ENCODE measurements at regions not wholly inside any gene's neighbourhood (a gene's known extent, or its start where the extent isn't known, plus 50 kb on each side); places are given as distances from the start of the nearest gene placed in this dataset.

DNA sequence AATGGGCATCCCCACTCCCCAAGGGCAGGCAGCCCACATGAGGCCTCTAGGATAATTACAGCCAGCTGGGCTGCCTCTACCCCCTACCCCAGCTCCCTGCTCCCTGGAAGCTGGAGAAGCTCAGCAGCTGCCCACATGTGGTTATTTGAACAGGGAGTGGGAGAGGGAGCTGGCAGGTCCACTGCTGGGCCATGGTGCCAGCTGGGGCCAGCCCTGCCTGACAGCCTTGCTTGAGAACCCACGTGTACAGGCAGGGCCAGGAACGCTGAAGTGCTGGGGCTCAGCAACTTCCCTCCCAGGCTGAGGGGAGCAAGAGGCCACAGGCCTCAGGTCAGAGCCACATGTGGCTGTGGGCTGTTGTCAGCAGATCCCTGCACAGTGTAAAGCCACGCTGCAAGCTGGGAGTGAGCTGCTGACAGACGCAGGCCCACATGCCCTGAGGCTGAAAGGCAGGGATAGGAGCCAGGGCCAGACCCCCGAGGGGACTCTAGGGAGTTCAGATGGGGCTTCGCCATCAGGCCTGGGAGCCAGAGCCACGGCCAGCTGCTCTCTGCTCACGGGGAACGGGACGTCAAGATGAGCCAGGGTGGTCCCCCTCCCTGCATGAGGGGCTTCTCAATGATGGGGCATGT lies 129.0 kb downstream of the SYF2 start:
- no peak for DNase-seq
- H3K36me3 ChIP-seq (replicated peaks; ENCODE audit: control insufficient read depth, insufficient read depth, low read length): no peaks in the 10 kb centered on the region
- H3K4me3 ChIP-seq (ENCODE audit: insufficient read depth, low read depth, low read length): no peak overlapping the region
- no peaks in the 10 kb centered on the region for H3K27me3 ChIP-seq (ENCODE audit: control insufficient read depth, insufficient read depth, low read length)

- Histone ChIP-seq H3K36me3 (replicated peaks; ENCODE audit: control insufficient read depth, insufficient read depth, low read length) (no peaks in the 10 kb centered on the region), H3K4me3 (ENCODE audit: insufficient read depth, low read depth, low read length) (no peak overlapping the region), H3K27me3 (ENCODE audit: control insufficient read depth, insufficient read depth, low read length) (no peaks in the 10 kb centered on the region)
- DNase-seq: no peak
Measured at GRCh38 chr1:25100151-25100833, 132.0 kb downstream of the SYF2 start.

- DNase-seq: no peak
- Histone ChIP-seq H3K27me3 (ENCODE audit: control insufficient read depth, insufficient read depth, low read length) (no peaks in the 10 kb centered on the region), H3K36me3 (replicated peaks; ENCODE audit: control insufficient read depth, insufficient read depth, low read length) (no peaks in the 10 kb centered on the region), H3K4me3 (ENCODE audit: insufficient read depth, low read depth, low read length) (no peak overlapping the region)
Measured at GRCh38 chr1:25099343-25099951, 132.9 kb downstream of the SYF2 start.

GRCh38 chr1:25098717-25099116 lies 133.6 kb downstream of the SYF2 start:
- no peak for DNase-seq
- Histone ChIP-seq H3K27me3 (ENCODE audit: control insufficient read depth, insufficient read depth, low read length) (no peaks in the 10 kb centered on the region), H3K4me3 (ENCODE audit: insufficient read depth, low read depth, low read length) (no peak overlapping the region), H3K36me3 (replicated peaks; ENCODE audit: control insufficient read depth, insufficient read depth, low read length) (no peaks in the 10 kb centered on the region)

DNA sequence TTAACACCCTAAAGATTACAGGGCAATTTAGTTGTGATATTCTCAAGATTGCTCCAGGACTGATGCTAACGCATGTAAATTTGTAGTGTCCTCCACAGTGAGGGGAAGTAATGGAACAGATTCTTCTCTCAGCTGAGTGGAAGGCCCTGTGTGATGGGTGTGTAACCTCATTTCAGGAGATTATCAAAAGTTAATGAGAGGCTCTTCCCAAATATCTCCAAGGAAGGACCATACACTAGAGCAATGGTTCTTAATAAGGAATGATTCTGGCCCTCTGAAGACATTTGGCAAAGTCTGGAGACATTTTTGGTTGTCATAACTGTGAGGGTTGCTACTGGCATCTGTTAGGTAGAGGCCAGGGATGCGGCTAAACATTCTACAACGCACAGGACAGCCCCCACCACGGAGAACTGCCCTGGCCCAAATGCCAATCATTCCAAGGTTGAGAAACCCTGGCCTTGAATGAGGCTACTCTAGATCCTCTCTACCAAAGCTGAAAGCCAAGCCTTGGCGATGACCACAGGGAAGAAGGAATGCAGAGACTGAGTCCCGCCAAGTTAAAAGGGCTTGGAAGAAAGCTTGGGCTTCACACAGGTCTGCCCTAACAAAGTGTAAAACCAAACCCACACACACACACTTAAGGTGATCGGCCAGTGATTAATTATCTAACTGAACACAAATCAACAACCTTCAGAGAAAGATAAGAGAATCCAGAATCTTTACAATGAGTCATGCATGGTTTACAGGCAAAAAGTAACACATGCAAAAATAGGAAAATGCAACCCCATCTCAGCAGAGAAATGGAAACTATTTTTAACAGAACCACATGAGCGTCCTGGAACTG lies 135.8 kb downstream of the SYF2 start:
- H3K4me3 ChIP-seq (ENCODE audit: insufficient read depth, low read depth, low read length): no peak overlapping the region
- H3K27me3 ChIP-seq (ENCODE audit: control insufficient read depth, insufficient read depth, low read length): no peaks in the 10 kb centered on the region
- no peak for DNase-seq
- no peaks in the 10 kb centered on the region for H3K36me3 ChIP-seq (replicated peaks; ENCODE audit: control insufficient read depth, insufficient read depth, low read length)

DNA sequence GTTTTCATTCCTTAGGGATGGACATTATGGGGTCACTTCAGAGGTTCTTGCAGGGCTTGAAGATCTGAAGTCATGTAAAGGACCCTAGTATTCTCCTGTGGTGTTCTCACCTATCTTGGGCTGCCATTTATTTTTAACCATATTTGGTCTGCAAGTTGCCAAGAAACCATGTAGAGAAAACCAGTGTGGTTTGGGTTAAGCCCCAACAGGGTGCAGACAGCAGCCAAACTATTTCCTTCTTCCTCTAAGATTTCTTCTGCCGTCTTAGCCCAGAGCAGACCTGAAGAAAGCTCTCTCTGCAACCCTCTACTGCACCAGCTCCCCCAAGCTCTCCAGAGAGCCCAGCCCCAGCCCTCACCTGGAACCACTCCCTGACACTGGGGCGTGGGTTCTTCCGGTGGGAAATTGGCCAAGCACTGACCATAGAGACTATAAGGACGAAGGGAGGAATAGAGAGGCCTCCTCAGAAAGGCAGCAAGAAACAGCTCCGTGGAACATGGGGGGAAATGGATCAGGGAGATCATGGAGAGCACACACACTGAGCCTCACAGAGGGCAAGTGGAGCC lies 136.6 kb downstream of the SYF2 start:
- H3K4me3 ChIP-seq (ENCODE audit: insufficient read depth, low read depth, low read length): no peak overlapping the region
- no peak for DNase-seq
- H3K36me3 ChIP-seq (replicated peaks; ENCODE audit: control insufficient read depth, insufficient read depth, low read length): no peaks in the 10 kb centered on the region
- H3K27me3 ChIP-seq (ENCODE audit: control insufficient read depth, insufficient read depth, low read length): no peaks in the 10 kb centered on the region

GRCh38 chr1:25094995-25095394 lies 137.3 kb downstream of the SYF2 start:
- DNase-seq: no peak
- Histone ChIP-seq H3K27me3 (ENCODE audit: control insufficient read depth, insufficient read depth, low read length) (no peaks in the 10 kb centered on the region), H3K36me3 (replicated peaks; ENCODE audit: control insufficient read depth, insufficient read depth, low read length) (no peaks in the 10 kb centered on the region), H3K4me3 (ENCODE audit: insufficient read depth, low read depth, low read length) (no peak overlapping the region)

- no peak for DNase-seq
- no peaks in the 10 kb centered on the region for H3K27me3 ChIP-seq (ENCODE audit: control insufficient read depth, insufficient read depth, low read length)
- H3K4me3 ChIP-seq (ENCODE audit: insufficient read depth, low read depth, low read length): no peak overlapping the region
- H3K36me3 ChIP-seq (replicated peaks; ENCODE audit: control insufficient read depth, insufficient read depth, low read length): no peaks in the 10 kb centered on the region
Measured at GRCh38 chr1:25094229-25094628, 138.1 kb downstream of the SYF2 start.

DNA sequence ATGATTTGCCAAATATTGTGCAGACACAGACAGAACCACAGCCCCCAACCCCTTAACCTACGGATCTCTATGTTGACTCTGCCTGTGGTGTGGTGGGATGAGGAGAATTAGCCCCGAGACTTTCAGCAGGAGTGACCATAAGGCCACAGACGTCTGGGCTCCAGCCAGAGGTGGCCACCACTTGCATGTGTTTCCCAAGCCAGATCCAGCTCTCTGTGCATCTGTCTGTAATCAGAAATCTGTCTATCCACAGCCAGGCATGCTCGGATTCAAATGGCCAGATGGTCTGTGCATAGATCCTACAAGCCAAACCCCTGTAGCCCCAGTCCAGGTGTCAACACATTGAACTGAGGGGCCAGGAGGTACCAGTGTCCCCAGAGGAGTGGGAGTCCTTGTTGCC lies 140.6 kb downstream of the SYF2 start:
- H3K4me3 ChIP-seq (ENCODE audit: insufficient read depth, low read depth, low read length): no peak overlapping the region
- no peaks in the 10 kb centered on the region for H3K36me3 ChIP-seq (replicated peaks; ENCODE audit: control insufficient read depth, insufficient read depth, low read length)
- no peaks in the 10 kb centered on the region; the same call in 1 of the 2 replicates for H3K27me3 ChIP-seq (ENCODE audit: control insufficient read depth, insufficient read depth, low read length)
- no peak for DNase-seq

GRCh38 chr1:25090707-25091422 lies 141.4 kb downstream of the SYF2 start:
- DNase-seq: no peak
- Histone ChIP-seq H3K36me3 (replicated peaks; ENCODE audit: control insufficient read depth, insufficient read depth, low read length) (no peaks in the 10 kb centered on the region), H3K4me3 (ENCODE audit: insufficient read depth, low read depth, low read length) (no peak overlapping the region), H3K27me3 (ENCODE audit: control insufficient read depth, insufficient read depth, low read length) (no peaks in the 10 kb centered on the region; the same call in 1 of the 2 replicates)

- Histone ChIP-seq H3K4me3 (ENCODE audit: insufficient read depth, low read depth, low read length) (no peak overlapping the region), H3K27me3 (ENCODE audit: control insufficient read depth, insufficient read depth, low read length) (no peaks in the 10 kb centered on the region; the same call in 1 of the 2 replicates), H3K36me3 (replicated peaks; ENCODE audit: control insufficient read depth, insufficient read depth, low read length) (no peaks in the 10 kb centered on the region)
- no peak for DNase-seq
Measured at GRCh38 chr1:25089772-25090171, 142.5 kb downstream of the SYF2 start.

DNA sequence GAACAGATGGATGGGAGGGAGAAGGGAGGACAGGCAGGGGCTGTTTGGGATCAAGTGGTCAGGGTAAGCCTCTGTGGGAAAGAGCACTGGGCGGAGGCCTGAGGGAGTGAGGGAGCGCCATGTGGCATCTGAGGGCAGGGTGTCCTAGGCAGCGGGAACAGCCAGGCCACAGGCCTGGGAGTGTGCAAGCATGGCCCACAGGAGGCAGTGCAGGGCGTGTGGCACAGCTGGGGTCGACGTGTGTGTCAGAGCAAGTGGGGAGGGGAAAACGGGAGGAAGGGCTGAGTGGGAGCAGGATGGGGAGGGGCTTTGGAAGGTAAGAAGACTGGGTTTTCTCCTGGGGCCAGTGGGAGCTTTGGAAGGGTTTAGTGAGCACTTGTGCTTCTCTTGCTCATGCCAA lies 143.4 kb downstream of the SYF2 start:
- H3K4me3 ChIP-seq (ENCODE audit: insufficient read depth, low read depth, low read length): no peak overlapping the region
- no peaks in the 10 kb centered on the region for H3K36me3 ChIP-seq (replicated peaks; ENCODE audit: control insufficient read depth, insufficient read depth, low read length)
- no peaks in the 10 kb centered on the region; the same call in 1 of the 2 replicates for H3K27me3 ChIP-seq (ENCODE audit: control insufficient read depth, insufficient read depth, low read length)
- peak; percentile 59 for DNase-seq

- DNase-seq: no peak
Measured at GRCh38 chr1:25088180-25088701, 144.1 kb downstream of the SYF2 start.

More at GRCh38 chr1:25088180-25088701, 144.1 kb downstream of the SYF2 start:
- Histone ChIP-seq H3K4me3 (ENCODE audit: insufficient read depth, low read depth, low read length) (no peak overlapping the region), H3K36me3 (replicated peaks; ENCODE audit: control insufficient read depth, insufficient read depth, low read length) (no peaks in the 10 kb centered on the region), H3K27me3 (ENCODE audit: control insufficient read depth, insufficient read depth, low read length) (no peaks in the 10 kb centered on the region; the same call in 1 of the 2 replicates)

All from H7 (cell line).